D721Med (cell line): ENCODE measurements at regions not wholly inside any gene's neighbourhood (a gene's known extent, or its start where the extent isn't known, plus 50 kb on each side); places are given as distances from the start of the nearest gene placed in this dataset.
"Not testable (repeated sequence)": the region's sequence is repeated elsewhere in the genome, so short reads cannot be mapped to it uniquely, and the experiment has no call there.

Source experiments
- DNase-seq: peaks from one replicate; pipeline ENCODE4 v3.0.0; 2011; ENCODE audit warnings: low spot score; ENCODE audit not compliant: insufficient read length
- FAIRE-seq: peaks from 2 replicates; lab custom pipeline; 2011; peaks lifted over from hg19 to GRCh38; lab: Jason Lieb, UNC
- TF ChIP-seq, protein P1 (sequence below): IDR thresholded peaks from 2 replicates; pipeline ENCODE4 v1.5.1; 2012; ENCODE audit warnings: mild to moderate bottlenecking, control low read depth; ENCODE audit not compliant: insufficient read depth; ENCODE audit errors: missing control alignments

GRCh38 chr1:220420726-220421125, 107.2 kb upstream of the MARK1 start:
- TF ChIP-seq, protein P1, sequence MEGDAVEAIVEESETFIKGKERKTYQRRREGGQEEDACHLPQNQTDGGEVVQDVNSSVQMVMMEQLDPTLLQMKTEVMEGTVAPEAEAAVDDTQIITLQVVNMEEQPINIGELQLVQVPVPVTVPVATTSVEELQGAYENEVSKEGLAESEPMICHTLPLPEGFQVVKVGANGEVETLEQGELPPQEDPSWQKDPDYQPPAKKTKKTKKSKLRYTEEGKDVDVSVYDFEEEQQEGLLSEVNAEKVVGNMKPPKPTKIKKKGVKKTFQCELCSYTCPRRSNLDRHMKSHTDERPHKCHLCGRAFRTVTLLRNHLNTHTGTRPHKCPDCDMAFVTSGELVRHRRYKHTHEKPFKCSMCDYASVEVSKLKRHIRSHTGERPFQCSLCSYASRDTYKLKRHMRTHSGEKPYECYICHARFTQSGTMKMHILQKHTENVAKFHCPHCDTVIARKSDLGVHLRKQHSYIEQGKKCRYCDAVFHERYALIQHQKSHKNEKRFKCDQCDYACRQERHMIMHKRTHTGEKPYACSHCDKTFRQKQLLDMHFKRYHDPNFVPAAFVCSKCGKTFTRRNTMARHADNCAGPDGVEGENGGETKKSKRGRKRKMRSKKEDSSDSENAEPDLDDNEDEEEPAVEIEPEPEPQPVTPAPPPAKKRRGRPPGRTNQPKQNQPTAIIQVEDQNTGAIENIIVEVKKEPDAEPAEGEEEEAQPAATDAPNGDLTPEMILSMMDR: no peak
- FAIRE-seq: no peak
- DNase-seq: no peak

DNA sequence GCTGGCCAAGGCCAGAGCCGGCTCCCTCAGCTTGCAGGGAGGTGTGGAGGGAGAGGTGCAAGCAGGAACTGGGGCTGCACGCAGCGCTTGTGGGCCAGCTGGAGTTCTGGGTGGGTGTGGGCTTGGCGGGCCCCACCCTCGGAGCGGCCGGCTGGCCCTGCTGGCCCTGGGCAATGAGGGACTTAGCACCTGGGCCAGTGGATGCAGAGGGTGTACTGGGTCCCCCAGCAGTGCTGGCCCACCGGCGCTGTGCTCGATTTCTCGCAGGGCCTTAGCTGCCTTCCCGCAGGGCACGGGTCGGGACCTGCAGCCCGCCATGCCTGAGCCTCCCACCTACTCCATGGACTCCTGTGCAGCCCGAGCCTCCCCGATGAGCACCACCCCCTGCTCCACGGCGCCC, 115.6 kb upstream of the MARK1 start:
- FAIRE-seq, DNase-seq: not testable (repeated sequence)

GRCh38 chr1:220410611-220411010, 117.3 kb upstream of the MARK1 start:
- TF ChIP-seq, protein P1: no peak
- FAIRE-seq: no peak
- no peak for DNase-seq

- no peak for FAIRE-seq
- TF ChIP-seq, protein P1: no peak
- DNase-seq: no peak
Measured at GRCh38 chr1:220409771-220410595, 118.0 kb upstream of the MARK1 start.

- TF ChIP-seq, protein P1: no peak
- DNase-seq: no peak
- no peak for FAIRE-seq
Measured at GRCh38 chr1:220407191-220407590, 120.7 kb upstream of the MARK1 start.

GRCh38 chr1:220398238-220398637, 126.0 kb upstream of the RAB3GAP2 start:
- FAIRE-seq (peak; percentile 82), DNase-seq (no peak)
- TF ChIP-seq, protein P1: no peak

GRCh38 chr1:220391491-220391890, 119.2 kb upstream of the RAB3GAP2 start:
- TF ChIP-seq, protein P1: no peak
- DNase-seq (no peak), FAIRE-seq (no peak)
